KMS-11 (cell line): ENCODE measurements at regions not wholly inside any gene's neighbourhood (a gene's known extent, or its start where the extent isn't known, plus 50 kb on each side); places are given as distances from the start of the nearest gene placed in this dataset.

ENCODE experiments used
- H2AFZ ChIP-seq: fragments of 200-600 bp; sonication (generic); 2 replicates; pipeline ENCODE4 v1.6.1; 2016; ENCODE audit warnings: antibody characterized with exemption, mixed run types, low read depth
- H3K27ac ChIP-seq: fragments of 200-600 bp; sonication (generic); 2 replicates; pipeline ENCODE4 v1.6.1; 2016; ENCODE audit warnings: mild to moderate bottlenecking, mixed run types
- H3K27me3 ChIP-seq: fragments of 200-600 bp; sonication (generic); 2 replicates; pipeline ENCODE4 v1.6.1; 2017; ENCODE audit warnings: mild to moderate bottlenecking, low read depth, mixed run types, moderate library complexity; ENCODE audit not compliant: insufficient read depth
- H3K36me3 ChIP-seq: fragments of 200-600 bp; sonication (generic); 2 replicates; pipeline ENCODE4 v1.6.1; 2017; ENCODE audit warnings: mild to moderate bottlenecking, mixed run types; ENCODE audit not compliant: insufficient read depth
- H3K4me1 ChIP-seq: fragments of 200-600 bp; sonication (generic); 2 replicates; pipeline ENCODE4 v1.6.1; 2016; ENCODE audit warnings: mild to moderate bottlenecking, low read depth, mixed run types; ENCODE audit not compliant: poor library complexity, severe bottlenecking
- H3K4me2 ChIP-seq: fragments of 200-600 bp; sonication (generic); 2 replicates; pipeline ENCODE4 v1.7.0; 2016; ENCODE audit warnings: mild to moderate bottlenecking, mixed run types
- H3K4me3 ChIP-seq: fragments of 200-600 bp; sonication (generic); IDR thresholded peaks from 2 replicates; pipeline ENCODE4 v1.6.1; 2017; ENCODE audit warnings: low read depth, low read length, mixed read lengths; ENCODE audit not compliant: insufficient read depth
- H3K79me2 ChIP-seq: fragments of 200-600 bp; sonication (generic); 2 replicates; pipeline ENCODE4 v1.6.1; 2016; ENCODE audit warnings: low read depth, mixed run types; ENCODE audit not compliant: insufficient read depth
- H3K9ac ChIP-seq: fragments of 200-600 bp; sonication (generic); 2 replicates; pipeline ENCODE4 v1.6.1; 2016; ENCODE audit warnings: mild to moderate bottlenecking, mixed run types
- H4K20me1 ChIP-seq: fragments of 200-600 bp; sonication (generic); 2 replicates; pipeline ENCODE4 v1.6.1; 2016; ENCODE audit warnings: mild to moderate bottlenecking, mixed run types; ENCODE audit not compliant: insufficient read depth
- CTCF ChIP-seq: fragments of 200-600 bp; sonication (generic); conservative IDR thresholded peaks from 2 replicates; pipeline ENCODE4 v1.6.1; 2017; ENCODE audit warnings: low read depth, mild to moderate bottlenecking, antibody characterized with exemption, low read length, moderate library complexity, mixed read lengths

GRCh38 chrX:14476205-14476604 lies 53.1 kb upstream of the GLRA2 start:
- Histone ChIP-seq H3K9ac (no peak overlapping the region), H3K4me2 (no peak overlapping the region), H2AFZ (no peak overlapping the region), H4K20me1 (no peaks in the 10 kb centered on the region), H3K36me3 (no peaks in the 10 kb centered on the region), H3K4me1 (no peaks in the 10 kb centered on the region), H3K4me3 (no peak overlapping the region), H3K79me2 (no peaks in the 10 kb centered on the region), H3K27me3 (no peaks in the 10 kb centered on the region), H3K27ac (no peak overlapping the region)
- no peak for TF ChIP-seq CTCF

- H2AFZ ChIP-seq: no peak overlapping the region
- no peaks in the 10 kb centered on the region for H3K36me3 ChIP-seq
- no peak overlapping the region for H3K27ac ChIP-seq
- H3K27me3 ChIP-seq: no peaks in the 10 kb centered on the region
- no peak overlapping the region for H3K4me3 ChIP-seq
- H3K4me2 ChIP-seq: no peak overlapping the region
- no peak for TF ChIP-seq CTCF
- H3K9ac ChIP-seq: no peak overlapping the region
- no peaks in the 10 kb centered on the region for H4K20me1 ChIP-seq
- no peaks in the 10 kb centered on the region for H3K4me1 ChIP-seq
- no peaks in the 10 kb centered on the region for H3K79me2 ChIP-seq
Measured at GRCh38 chrX:14449773-14450172, 79.6 kb upstream of the GLRA2 start.

DNA sequence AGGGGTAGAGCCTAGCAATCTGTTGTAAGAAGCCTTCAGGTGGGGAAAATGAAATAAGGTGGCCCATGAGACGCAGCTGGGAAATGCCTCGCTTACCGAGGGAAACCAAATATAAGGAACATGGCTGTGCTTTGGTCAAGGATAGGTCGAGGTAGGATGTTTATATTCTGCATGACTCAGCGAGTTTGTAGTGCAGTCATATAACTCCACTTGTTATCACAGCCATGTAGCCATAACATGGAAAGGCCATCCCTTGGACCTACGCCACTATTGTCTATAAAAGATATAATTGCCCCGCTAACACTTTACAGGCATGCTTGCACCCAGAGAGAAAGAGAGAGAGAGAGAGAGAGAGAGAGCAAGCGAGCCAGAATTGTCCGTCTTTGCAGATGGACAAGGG lies 80.9 kb upstream of the GLRA2 start:
- no peak overlapping the region for H3K9ac ChIP-seq
- no peak overlapping the region for H3K27ac ChIP-seq
- no peak overlapping the region for H2AFZ ChIP-seq
- no peaks in the 10 kb centered on the region for H4K20me1 ChIP-seq
- no peak overlapping the region for H3K4me3 ChIP-seq
- H3K4me2 ChIP-seq: no peak overlapping the region
- TF ChIP-seq CTCF: no peak
- no peaks in the 10 kb centered on the region for H3K4me1 ChIP-seq
- H3K79me2 ChIP-seq: no peaks in the 10 kb centered on the region
- no peaks in the 10 kb centered on the region for H3K36me3 ChIP-seq
- no peaks in the 10 kb centered on the region for H3K27me3 ChIP-seq

DNA sequence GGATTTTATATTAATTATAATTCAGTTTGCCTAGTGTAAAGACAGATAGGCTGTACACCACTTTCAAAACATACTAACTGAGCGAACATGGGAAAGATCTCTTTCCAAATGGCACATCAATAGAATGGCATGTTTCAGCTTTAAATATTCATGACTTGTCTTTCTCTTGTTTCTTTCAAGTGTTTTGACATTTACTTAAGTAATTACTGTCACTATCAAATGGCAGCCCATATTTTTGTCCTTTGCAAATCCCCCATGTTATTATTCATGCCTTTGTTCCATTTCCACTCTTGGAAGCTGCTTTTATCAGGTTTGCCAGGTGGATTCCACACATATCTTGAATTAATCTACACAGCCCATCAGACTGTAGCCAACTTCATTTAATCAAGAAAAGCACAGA lies 89.2 kb upstream of the GLRA2 start:
- Histone ChIP-seq H4K20me1 (no peaks in the 10 kb centered on the region), H3K79me2 (no peaks in the 10 kb centered on the region), H3K36me3 (no peaks in the 10 kb centered on the region), H3K4me1 (no peaks in the 10 kb centered on the region), H3K4me3 (no peak overlapping the region), H3K9ac (no peak overlapping the region), H3K4me2 (no peak overlapping the region), H2AFZ (no peak overlapping the region), H3K27me3 (no peaks in the 10 kb centered on the region), H3K27ac (no peak overlapping the region)
- no peak for TF ChIP-seq CTCF

DNA sequence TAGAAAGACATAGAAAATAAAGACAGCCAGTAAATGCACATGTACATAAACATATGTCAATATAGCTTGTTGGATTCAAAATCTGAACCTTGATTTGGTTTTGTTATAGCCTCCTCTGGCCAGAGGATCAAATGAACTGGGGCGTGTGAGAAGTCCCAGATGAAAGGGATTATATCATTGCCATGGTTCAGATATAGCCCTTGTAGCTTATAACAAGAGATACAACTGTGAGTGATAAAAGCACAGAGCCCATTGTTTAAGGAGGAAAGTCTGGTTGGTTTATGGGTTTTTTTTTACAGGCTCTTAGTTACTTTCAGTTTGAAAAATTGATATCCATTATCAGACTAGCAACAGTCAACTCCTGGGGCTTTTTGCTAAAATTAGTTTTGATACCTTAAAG lies 101.7 kb upstream of the GLRA2 start:
- H3K27ac ChIP-seq: no peak overlapping the region
- H3K27me3 ChIP-seq: no peaks in the 10 kb centered on the region
- H3K4me1 ChIP-seq: no peaks in the 10 kb centered on the region
- H3K4me2 ChIP-seq: no peak overlapping the region
- no peak overlapping the region for H2AFZ ChIP-seq
- H3K4me3 ChIP-seq: no peak overlapping the region
- H3K79me2 ChIP-seq: no peaks in the 10 kb centered on the region
- H4K20me1 ChIP-seq: no peaks in the 10 kb centered on the region
- H3K36me3 ChIP-seq: no peaks in the 10 kb centered on the region
- TF ChIP-seq CTCF: no peak
- H3K9ac ChIP-seq: no peak overlapping the region
